ENCODE measurements at regions not wholly inside any gene's neighbourhood (a gene's known extent, or its start where the extent isn't known, plus 50 kb on each side); places are given as distances from the start of the nearest gene placed in this dataset.

DNA sequence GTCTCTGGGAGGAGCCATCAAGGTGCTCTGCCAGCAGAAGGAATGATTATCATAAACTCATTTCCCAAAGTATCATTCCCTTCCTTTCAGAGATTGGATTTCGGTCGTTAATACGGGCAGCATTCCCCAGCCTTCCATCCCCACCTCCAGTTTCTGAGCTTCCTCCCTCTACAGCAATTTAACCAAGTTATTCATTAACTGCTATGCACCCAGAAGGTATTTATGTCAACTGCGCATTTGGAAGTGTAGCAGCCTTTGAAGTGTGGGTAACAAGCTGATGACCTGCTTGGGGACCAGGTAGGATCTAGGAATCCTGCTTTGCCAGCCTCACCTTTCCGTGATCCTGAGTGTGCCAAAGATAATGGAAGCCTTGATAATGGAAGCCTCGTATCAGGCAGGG is 172.4 kb upstream of the IGSF21 start:
- WGBS, 2 experiments (ENCODE audit: insufficient coverage in 1 of 2, insufficient read length in 1 of 2) = 49 to 57% methylated on average over 5 to 6 of the region's 6 CpGs
- peaks cover 10% of the 10 kb centered on the region for H3K9me3 Mint-ChIP-seq

GRCh38 chr1:17941431-17942189 is 166.0 kb upstream of the IGSF21 start:
- Histone ChIP-seq H3K36me3 (ENCODE audit: control insufficient read depth, insufficient read depth, low read length) (no peaks in the 10 kb centered on the region), H3K4me3 (ENCODE audit: low read length) (no peak overlapping the region), H3K9me3 (ENCODE audit: control insufficient read depth, low read length) (no peaks in the 10 kb centered on the region), H3K4me1 (ENCODE audit: control insufficient read depth, insufficient read depth, low read length) (no peaks in the 10 kb centered on the region), H3K9ac (ENCODE audit: extremely low read depth, low read length, poor library complexity, severe bottlenecking) (no peak overlapping the region), H3K27me3 (ENCODE audit: control insufficient read depth, insufficient read depth, low read length, poor library complexity, severe bottlenecking) (peaks cover 32% of the 10 kb centered on the region), H3K27ac (ENCODE audit: low read depth, low read length) (no peak overlapping the region)
- Mint-ChIP-seq H3K36me3 (ENCODE audit: low read depth) (no peaks in the 10 kb centered on the region), H3K27ac (no peak overlapping the region), H3K27me3 (ENCODE audit: insufficient read depth) (peaks cover 43% of the 10 kb centered on the region), H3K4me1 (no peaks in the 10 kb centered on the region), H3K9me3 (no peaks in the 10 kb centered on the region), H3K4me3 (no peak overlapping the region)
- WGBS, 2 experiments (ENCODE audit: insufficient coverage in 1 of 2, insufficient read length in 1 of 2) = 91 to 97% methylated on average over 6 of the region's 6 CpGs
- TF ChIP-seq, protein P1, sequence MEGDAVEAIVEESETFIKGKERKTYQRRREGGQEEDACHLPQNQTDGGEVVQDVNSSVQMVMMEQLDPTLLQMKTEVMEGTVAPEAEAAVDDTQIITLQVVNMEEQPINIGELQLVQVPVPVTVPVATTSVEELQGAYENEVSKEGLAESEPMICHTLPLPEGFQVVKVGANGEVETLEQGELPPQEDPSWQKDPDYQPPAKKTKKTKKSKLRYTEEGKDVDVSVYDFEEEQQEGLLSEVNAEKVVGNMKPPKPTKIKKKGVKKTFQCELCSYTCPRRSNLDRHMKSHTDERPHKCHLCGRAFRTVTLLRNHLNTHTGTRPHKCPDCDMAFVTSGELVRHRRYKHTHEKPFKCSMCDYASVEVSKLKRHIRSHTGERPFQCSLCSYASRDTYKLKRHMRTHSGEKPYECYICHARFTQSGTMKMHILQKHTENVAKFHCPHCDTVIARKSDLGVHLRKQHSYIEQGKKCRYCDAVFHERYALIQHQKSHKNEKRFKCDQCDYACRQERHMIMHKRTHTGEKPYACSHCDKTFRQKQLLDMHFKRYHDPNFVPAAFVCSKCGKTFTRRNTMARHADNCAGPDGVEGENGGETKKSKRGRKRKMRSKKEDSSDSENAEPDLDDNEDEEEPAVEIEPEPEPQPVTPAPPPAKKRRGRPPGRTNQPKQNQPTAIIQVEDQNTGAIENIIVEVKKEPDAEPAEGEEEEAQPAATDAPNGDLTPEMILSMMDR (conservative IDR thresholded peaks at IDR 0.05) = no peak
- DNase-seq = no peak

More for the DNA sequence above, 172.4 kb upstream of the IGSF21 start:
- H3K9me3 ChIP-seq (ENCODE audit: control insufficient read depth, low read length) = peaks cover 9% of the 10 kb centered on the region
- Mint-ChIP-seq H3K27ac (no peak overlapping the region), H3K27me3 (ENCODE audit: insufficient read depth) (peaks cover 74% of the 10 kb centered on the region), H3K4me3 (no peak overlapping the region), H3K36me3 (ENCODE audit: low read depth) (no peaks in the 10 kb centered on the region), H3K4me1 (no peaks in the 10 kb centered on the region)
- no peak overlapping the region for H3K4me3 ChIP-seq (ENCODE audit: low read length)
- peaks cover 78% of the 10 kb centered on the region for H3K27me3 ChIP-seq (ENCODE audit: control insufficient read depth, insufficient read depth, low read length, poor library complexity, severe bottlenecking)
- no peak overlapping the region for H3K27ac ChIP-seq (ENCODE audit: low read depth, low read length)
- DNase-seq = no peak
- TF ChIP-seq, protein P1 (conservative IDR thresholded peaks at IDR 0.05) = no peak
- no peaks in the 10 kb centered on the region for H3K36me3 ChIP-seq (ENCODE audit: control insufficient read depth, insufficient read depth, low read length)
- H3K9ac ChIP-seq (ENCODE audit: extremely low read depth, low read length, poor library complexity, severe bottlenecking) = no peak overlapping the region
- H3K4me1 ChIP-seq (ENCODE audit: control insufficient read depth, insufficient read depth, low read length) = no peaks in the 10 kb centered on the region

DNA sequence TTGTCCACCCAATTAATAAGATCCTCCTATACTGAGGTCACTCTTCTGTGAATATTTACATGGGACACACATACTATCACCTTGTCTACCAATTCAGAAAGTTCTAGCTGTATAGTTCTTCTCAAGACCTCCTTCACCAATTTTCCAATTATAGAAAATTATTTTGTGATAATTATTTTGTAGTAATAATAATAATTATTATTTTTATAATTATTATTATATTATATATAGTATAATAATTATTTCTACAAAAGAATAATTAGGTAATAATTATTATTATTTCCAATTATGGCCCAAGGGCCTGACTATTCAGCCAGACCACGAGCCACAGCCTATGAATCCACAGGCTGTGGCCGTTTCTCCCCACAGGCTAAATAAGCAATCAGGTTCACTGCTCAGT is 164.1 kb upstream of the IGSF21 start:
- peaks cover 15% of the 10 kb centered on the region for H3K27me3 ChIP-seq (ENCODE audit: control insufficient read depth, insufficient read depth, low read length, poor library complexity, severe bottlenecking)
- no peaks in the 10 kb centered on the region for H3K36me3 ChIP-seq (ENCODE audit: control insufficient read depth, insufficient read depth, low read length)
- H3K9ac ChIP-seq (ENCODE audit: extremely low read depth, low read length, poor library complexity, severe bottlenecking) = no peak overlapping the region
- Mint-ChIP-seq H3K36me3 (ENCODE audit: low read depth) (no peaks in the 10 kb centered on the region), H3K27me3 (ENCODE audit: insufficient read depth) (peaks cover 29% of the 10 kb centered on the region), H3K4me3 (no peak overlapping the region), H3K4me1 (no peaks in the 10 kb centered on the region), H3K9me3 (no peaks in the 10 kb centered on the region), H3K27ac (no peak overlapping the region)
- no peaks in the 10 kb centered on the region for H3K4me1 ChIP-seq (ENCODE audit: control insufficient read depth, insufficient read depth, low read length)
- 94% methylated on average over 2 of the region's 2 CpGs; no CpG with 5 or more reads in 1 of the 2 experiments for WGBS, 2 experiments (ENCODE audit: insufficient coverage in 1 of 2, insufficient read length in 1 of 2)
- H3K27ac ChIP-seq (ENCODE audit: low read depth, low read length) = no peak overlapping the region
- TF ChIP-seq, protein P1 (conservative IDR thresholded peaks at IDR 0.05) = no peak
- no peaks in the 10 kb centered on the region for H3K9me3 ChIP-seq (ENCODE audit: control insufficient read depth, low read length)
- H3K4me3 ChIP-seq (ENCODE audit: low read length) = no peak overlapping the region
- no peak for DNase-seq

Data from endodermal cell (in vitro differentiated cells).